Iris pigment epithelial cell (primary cell): ENCODE measurements at regions not wholly inside any gene's neighbourhood (a gene's known extent, or its start where the extent isn't known, plus 50 kb on each side); places are given as distances from the start of the nearest gene placed in this dataset.

Source experiments
- DNase-seq: peaks from one replicate; pipeline ENCODE4 v3.0.0-alpha.2; 2011; ENCODE audit warnings: low read depth

DNA sequence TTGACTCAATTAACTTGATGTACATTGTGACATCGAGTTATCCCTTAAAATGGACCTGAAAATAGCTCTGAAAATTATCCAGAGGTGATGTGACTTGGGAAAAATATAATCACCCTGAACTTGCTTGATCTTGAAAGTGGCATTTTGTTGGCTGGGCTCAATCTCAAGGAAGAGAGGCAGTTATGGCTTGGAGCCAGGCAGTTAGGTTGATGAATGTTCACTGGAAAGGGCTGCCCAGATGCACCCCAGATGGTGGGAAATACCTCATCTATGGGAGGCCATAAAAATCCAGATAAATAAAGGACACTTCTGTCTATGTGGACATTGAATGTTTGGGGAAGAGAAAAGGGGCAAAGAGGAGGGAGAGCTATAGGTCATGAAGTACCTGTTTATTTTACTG, 55.7 kb upstream of the OR5AN1 start:
- DNase-seq: no peak

DNA sequence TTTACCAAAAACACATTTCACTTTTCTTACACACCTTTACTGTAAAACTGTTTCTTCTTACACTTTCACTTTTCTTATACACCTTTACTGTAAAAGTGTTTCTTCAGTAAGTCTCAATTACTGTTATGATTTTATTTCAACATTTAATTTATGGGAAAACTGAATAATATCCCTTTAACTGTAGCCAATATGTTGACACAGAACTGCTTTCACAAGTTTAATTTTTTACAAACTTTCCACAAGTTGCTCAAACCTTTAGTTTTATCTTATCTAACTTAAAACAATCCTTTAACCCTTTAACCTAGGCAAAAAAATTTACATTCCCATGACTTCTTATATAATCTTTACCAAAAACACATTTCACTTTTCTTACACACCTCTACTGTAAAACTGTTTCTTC, 63.3 kb upstream of the OR5AN1 start:
- DNase-seq: no peak

DNA sequence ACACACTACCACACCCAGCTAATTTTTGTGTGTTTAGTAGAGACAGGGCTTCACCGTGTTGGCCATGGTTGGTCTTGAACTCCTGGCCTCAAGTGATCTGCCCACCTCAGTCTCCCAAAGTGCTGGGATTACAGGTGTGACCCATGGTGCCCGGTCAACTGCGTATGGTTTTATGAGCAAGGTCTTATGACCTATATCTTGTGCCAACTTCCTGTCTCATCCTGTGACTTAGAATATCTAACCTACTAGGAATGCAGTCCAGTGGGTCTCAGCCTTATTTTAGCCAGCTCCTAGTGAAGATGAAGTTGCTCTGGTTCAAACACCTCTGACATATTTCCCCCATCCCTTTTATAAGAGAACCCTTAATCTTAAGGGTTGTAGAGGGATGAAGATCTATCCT, 66.1 kb upstream of the OR5AN1 start:
- no peak for DNase-seq

DNA sequence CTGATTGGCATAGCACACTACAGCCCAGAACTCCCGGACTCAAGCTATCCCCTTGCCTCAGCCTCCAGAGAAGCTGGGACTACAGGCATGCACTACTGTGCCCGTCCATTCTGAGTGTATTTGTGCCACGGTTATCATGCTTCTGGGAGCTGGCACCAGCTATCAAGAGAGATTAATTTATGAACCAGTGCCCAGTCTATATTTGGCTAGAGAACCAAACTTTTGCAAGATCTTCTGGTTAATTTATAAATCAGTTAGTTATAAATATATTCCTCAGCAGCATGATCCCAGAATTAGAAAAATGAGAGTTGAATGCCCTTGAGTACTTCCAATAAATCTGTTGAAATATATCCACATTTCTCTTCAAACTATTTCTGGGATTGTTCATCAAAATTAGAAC, 67.5 kb upstream of the OR5AN1 start:
- no peak for DNase-seq

DNA sequence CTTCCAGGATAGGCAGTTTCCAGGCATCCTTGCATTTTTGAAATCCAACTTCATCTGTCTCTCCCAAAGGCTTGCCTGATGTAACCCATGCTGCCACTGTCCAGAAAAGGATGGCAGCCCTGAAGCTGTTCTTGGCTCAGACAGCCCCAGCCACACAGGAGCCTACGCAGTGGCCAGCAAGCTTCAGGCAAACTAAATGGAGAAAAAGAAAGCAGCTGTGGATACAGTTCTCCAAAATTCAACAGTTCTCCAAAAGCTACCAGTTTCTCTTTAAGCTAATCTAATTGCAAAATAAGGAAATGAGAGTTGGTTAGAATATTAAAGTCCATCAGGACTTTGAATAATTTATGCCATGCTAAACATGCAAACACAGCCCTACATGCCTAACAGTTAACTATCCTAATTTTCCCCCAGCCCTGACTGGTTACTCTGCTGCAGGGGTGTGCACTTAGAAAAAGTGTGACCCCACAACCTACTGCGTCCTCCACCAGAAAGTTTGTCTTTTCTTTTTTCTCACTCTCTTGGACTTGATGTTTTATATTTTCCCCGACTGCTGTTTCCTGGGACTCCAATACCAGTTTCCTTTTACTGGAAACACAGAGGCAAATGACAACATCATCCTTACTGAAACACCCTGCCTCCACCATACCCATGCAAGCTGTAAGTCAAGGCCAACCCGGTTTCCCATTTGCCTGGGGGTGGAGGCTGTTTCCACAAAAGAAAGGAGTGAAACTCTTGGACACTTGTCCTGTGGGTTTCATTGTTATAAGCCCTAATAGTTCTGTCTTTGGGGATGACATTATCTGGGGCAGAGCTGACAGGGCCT, 69.1 kb upstream of the OR5AN1 start:
- no peak for DNase-seq

DNA sequence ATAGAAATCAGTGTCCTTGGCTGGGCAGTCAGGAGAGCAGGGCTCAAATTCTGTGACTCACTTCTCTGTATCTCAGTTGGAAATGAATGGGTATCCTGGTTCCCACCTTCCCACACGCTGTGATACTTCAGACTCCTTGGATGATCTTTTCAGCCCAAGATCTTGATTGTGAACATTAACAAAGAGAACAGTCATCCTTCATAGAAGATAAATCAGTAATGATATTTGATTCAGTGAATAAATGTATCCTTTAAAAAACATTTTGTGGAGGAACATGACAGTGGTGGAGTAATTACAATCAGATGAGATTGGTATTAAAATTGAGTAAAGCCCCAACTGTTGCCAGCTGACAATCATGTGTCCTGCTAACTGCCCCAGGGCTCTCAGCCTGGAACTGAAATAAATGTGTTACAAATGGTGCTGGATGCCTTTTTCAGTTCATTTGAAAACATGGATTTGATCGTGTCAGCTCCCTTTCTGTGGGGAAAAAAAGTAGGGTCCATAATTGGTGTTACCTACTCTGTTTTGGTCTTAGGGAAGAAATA, 72.9 kb upstream of the OR5AN1 start:
- no peak for DNase-seq

DNA sequence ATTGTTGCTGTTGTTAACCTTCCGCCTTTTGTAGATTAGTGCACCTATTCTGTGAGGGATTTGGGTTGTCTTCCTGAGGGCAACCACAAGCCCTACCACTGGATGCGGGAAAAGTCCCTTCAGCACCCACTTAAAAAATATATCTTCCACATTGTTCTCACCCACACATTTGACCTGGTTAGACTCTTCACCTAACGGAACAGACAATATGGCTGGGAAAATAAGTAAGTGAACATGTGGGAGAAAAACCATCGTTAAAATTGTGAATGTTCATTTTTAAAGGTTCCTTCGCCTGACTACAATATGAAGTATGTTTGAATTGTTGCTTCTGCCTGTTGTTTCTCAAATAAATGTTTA, 72.0 kb upstream of the MPEG1 start:
- no peak for DNase-seq

DNA sequence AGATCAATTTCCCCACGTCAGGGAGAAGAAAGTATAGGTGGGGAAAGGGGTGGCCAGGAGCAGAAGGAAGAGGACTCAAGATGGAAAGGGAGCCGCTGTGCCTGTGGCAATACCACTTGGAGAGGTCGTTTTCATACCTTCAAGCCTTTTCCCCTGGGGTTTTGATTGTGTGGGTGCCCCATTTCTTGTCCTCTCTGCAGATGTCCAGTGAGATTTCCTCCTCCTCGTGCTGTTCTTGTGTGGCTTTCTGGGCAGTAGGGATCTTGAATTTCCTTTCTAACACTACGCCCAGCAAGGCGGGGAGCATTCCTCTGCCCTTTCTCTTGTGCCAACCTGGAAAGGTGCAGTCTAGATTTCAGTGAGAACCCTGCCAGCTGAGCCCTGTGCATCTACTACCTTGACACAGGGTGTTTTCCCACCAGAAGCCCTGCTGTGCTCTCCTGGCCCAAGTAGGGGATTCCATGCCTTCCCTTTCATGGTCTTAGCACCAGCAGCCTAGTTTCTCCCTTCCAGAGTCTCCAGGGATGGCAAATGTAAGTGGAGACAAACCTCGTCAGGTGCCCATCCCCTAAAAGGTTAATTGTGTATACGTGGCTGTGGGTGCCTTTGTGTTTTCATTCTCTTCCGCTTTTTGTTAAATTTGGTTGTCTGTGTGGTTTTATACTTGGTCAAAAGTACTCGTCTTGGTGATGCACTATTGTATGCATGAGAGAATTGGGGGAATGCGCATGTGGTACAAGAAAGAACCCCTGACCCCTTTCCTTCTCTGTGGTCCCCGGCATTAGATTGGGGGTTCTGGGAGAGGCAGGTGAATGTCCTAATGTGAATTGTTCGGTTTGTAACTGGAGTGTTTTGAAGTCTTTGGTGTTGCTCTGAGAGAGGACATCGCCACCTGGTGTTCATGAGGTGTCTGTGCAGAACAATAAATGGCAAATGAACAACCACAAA, 71.4 kb upstream of the MPEG1 start:
- peak; percentile 51 for DNase-seq

DNA sequence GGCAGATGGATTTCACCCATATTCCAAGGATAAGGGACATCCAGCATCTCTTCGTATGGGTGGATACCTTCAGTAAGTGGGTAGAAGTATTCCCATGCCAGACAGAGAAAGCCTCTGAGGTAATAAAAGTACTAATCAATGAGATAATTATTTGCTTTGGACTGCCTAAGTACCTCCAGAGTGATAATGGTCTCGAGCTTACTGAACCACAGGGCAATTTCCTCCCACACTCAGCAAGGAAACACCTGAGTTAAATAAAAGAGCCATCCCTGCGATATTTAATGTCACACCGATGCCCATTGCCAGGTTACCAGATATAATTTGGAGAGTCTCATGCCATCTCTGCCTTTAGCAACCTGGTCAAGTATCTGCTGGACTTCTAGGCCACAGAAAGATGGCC, 70.6 kb upstream of the MPEG1 start:
- DNase-seq: no peak

DNA sequence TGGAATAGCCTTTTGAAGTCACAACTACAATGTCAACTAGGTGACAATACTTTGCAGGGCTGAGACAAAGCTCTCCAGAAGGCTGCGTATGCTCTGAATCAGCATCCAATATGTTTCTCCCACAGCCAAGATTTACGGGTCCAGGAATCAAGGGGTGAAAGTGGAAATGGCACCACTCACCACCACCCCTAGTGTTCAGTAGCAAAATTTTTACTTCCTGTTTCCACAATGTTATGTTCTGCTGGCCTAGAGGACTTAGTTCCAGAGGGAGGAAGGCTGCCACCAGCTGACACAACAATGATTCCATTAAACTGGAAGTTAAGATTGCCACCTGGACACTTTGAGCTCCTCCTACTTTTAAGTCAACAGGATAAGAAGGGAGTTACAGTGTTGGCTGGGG, 68.5 kb upstream of the MPEG1 start:
- no peak for DNase-seq

DNA sequence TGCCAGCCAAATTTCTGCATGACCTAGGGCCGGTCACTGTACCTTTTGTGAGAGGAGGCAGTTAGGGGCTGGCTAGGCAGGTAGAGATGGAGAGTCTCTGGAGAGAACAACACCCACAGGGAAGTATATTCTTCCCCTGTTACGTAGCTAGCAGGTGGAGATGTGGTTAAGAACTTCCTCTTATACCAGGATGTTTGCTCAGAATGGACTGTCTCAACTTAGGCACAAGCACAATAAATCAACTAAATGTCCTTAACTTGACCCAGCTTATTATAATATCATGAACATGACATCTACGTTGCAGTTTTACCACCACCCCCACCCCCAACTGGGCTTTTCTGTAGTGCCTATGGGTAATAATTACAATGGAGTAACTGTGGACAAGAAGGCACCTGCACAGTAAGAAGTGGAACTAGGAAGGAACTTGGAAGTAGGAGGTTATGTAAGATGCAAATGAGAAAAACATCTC, 60.7 kb upstream of the MPEG1 start:
- DNase-seq: no peak

DNA sequence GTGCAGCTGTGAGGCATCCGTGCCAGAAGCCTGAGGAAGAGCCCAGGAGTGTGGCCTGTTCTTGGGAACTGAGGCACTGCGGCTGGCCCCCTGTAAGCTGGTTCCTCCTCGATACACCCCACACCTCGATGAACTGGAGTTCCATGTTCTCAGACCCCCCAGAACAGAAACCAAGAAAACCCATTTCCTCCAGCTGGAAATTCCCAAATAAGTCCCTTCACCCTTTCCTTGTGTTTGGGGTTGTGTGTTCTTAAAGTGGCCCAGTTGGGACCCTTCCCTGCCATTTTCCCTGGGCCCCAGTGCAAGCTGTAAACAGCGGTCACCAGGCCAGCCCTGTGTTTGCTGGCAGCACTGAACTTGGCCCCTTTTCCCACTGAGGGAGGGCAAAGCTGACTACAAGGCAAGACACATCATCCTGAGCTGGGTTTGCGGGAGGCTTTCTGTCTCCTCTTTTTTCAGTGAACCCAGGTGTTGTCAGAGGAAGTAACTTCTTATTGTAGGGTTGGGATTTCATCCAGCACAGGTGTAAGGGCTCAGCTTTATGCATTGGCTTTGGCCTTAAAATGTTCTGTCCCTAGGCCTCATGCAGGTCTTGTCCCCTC, 60.1 kb upstream of the MPEG1 start:
- DNase-seq: no peak

DNA sequence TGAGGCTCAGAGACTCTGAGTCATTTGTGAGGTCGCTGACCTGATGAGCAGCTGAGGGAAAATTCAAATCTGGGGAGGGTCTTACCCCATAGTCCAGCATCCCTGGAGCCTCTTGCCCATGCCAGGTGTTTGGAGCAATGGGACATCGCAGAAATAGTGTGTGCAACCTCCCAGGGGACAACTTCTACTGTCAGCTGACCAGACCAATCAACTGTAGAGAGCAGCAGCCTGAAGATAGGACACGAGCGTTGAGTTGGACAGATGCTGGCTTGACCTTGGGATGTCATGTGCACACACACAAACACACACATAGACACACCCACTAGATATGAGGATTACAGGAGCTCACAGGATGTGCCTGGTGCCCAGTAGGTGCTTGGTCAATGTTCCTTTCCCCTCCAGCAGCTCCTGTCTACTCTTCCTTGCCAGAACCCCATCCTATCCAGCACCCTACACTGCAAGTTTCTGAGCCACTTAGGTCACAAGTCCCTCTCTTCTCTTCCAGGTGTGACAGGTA, 59.1 kb upstream of the MPEG1 start:
- no peak for DNase-seq

DNA sequence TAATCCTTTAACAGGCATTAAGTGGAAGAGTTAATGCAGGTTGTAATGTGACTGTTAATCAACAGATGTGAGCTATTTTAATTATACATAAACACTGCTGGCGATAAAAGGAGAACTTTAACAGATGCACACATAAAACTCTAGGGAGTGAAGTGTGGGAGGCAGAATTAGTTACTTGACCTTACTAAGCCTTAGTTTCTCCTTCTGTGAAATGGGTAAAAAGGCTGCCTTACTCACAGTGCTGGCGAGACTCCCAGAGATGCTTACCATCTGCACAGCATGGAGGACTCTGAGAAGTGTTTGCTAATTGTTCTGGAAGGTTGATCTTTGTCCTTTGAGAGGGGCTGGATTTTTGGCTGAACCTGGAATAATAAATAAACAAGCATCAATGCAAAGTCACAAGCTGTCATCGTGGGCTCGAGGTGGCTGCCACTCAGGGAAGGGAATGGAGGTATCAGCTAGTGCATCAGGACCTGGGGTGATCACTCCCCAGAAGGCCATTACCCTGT, 58.6 kb upstream of the MPEG1 start:
- DNase-seq: no peak

DNA sequence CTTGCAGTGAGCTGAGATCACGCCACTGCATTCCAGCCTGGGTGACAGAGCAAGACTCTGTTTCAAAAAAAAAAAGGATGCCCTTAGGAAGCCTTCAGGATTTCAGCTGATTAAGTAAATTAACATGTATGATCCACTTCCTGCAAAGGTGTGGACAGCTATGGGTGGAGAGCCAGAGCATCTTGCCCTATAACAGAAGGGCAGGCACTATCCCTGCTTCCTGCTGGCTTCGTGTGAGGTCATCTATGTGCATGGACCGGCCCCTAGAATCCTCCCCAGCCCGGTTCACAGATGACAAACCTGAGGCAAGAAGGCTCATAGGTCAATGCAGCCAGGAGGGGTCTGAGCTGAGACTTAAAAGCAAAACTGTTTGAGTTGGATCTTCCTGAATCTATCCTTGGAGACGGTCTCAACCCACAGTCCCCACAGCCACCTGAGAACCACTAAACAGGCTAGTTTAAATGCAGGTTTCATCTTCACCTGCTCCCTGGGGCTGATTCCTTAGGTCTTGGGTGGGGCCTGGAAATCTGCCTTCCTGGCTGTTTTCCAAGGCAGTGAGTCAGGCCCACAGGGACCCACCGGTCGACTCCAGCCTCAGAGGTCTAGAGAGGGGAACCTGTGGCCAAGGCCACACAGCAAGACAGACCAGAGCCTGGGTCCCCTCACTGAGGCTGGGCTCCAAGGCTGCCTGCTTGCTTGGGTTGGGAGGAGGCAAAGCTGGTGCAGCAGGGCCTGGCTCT, 55.2 kb upstream of the MPEG1 start:
- DNase-seq: no peak

DNA sequence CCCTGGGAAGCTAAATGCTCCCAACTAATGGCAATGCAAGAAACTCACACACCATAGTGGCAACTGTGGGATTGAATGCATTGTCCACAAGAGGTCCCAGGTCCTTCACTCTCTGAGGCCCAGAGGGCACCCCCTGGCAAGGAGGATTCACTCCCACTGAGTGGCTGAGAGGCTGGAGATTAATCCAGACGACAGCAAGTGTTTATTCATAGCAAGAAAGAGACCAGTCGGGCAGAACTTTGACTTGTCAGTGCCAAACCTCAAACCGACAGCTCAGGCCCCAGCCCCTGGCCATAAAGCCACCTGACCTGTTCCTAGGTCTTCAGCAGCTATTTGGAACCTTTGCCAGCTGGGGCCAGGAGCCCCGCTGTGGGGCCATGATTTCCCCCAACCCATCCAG, 54.5 kb upstream of the MPEG1 start:
- no peak for DNase-seq

DNA sequence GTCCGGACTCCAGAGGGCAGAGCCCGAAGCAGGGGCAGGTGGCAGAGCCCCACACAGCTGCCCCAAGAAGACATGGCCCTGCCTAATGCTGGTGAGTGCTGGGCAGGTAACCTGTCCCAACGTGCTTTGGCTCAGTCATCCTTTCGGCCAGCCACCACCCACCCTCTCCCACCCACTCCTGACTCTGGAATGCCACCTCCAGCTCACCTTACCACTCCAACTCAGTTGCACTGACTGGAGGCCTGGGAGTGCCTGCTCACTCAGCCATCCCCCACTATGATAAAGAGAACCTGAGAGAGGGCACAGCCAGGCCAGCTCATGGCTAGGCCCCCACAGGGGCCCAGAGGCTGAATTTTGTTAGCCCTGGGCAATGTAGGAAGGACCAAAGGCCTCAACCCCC, 53.8 kb upstream of the MPEG1 start:
- DNase-seq: no peak

DNA sequence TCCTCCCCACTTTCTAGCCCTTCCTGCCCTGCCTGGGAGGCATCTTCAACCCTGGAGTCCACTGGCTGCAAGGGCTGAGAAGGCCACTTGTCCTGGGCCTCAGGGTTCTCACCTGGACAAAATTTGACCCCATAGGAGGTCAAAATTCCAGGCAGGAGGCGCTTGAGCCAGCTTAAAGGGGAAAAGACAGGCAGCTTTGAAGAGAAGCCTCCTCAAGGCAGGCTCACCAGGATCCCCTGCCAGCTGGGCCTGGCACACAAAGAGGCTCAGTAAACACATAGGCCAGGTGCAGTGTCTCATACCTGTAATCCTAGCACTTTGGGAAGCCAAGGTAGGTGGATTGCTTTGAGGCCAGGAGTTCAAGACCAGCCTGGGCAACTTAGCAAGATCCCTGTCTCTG, 53.0 kb upstream of the MPEG1 start:
- no peak for DNase-seq

DNA sequence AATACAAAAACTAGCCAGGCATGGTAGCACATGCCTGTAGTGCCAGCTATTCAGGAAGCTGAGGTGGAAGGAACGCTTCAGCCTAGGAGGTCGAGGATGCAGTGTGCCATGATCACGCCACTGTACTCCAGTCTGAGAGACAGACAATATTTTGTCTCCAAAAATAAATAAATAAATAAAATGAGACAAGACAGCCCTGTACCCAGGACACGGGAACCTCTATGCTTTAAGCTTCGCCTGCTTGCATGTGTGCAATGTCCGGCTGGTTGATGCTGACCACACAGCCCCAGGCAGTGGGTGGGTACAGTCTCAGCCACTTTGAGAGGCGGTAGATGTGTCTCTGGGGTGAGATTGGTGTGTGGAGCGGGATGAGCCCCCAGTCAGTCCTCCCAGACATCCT, 52.0 kb upstream of the MPEG1 start:
- no peak for DNase-seq

DNA sequence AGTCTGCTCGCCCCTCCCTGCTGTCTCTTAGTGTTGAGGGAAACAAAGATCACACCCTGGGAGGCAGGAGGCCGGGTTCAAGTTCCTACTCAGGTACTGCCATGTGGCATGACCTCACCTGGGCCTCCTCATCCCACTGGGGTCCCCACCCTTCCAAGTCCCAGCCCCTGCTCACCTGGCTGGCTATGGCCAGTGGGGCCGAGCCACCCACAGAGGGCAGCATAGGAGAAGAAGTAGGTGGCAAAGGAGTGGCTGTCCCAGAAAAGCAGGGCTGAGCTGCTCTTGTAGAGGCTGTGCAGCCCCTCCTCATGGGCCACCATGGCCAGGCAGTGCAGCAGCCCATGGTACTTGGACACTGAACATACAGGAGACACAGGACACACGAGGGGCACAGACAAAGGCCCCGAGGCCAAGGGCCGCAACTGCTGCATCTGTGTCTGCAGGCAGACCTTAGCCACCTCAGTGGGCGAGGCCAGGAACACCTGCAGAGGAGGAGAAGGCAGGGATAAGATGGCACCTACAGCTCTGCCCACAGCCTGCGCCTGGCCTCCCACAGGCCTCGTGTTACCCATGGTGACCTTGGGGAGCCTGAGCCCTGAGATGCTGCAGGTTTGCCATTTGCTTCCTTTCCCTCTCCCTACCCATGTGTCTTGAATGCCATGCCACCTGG, 50.6 kb upstream of the MPEG1 start:
- DNase-seq: no peak
